HFFc6 (cell line): ENCODE measurements at regions not wholly inside any gene's neighbourhood (a gene's known extent, or its start where the extent isn't known, plus 50 kb on each side); places are given as distances from the start of the nearest gene placed in this dataset.

Source experiments
- DNase-seq: peaks from one replicate; pipeline ENCODE4 v3.0.0-alpha.2; 2018
- H3K27ac Mint-ChIP-seq: 2 replicates; pipeline ENCODE4 v1.8.0; 2020; ENCODE audit warnings: mild to moderate bottlenecking, mixed read lengths
- H3K27me3 Mint-ChIP-seq: 2 replicates; pipeline ENCODE4 v1.8.0; 2021; ENCODE audit warnings: mild to moderate bottlenecking, moderate library complexity, mixed read lengths; ENCODE audit not compliant: insufficient read depth
- H3K36me3 Mint-ChIP-seq: 2 replicates; pipeline ENCODE4 v1.8.0; 2021; ENCODE audit warnings: low read depth, mixed read lengths
- H3K4me1 Mint-ChIP-seq: 2 replicates; pipeline ENCODE4 v1.8.0; 2020; ENCODE audit warnings: low read depth, mixed read lengths
- H3K4me3 Mint-ChIP-seq: 2 replicates; pipeline ENCODE4 v1.8.0; 2020; ENCODE audit warnings: mild to moderate bottlenecking, moderate library complexity, mixed read lengths
- H3K9me3 Mint-ChIP-seq: 2 replicates; pipeline ENCODE4 v1.8.0; 2020; ENCODE audit warnings: mild to moderate bottlenecking, mixed read lengths
- TF ChIP-seq, protein P1 (sequence below): fragments of 200-600 bp; sonication (generic); IDR thresholded peaks from 2 replicates; pipeline ENCODE4 v1.5.0; 2021; ENCODE audit warnings: antibody characterized with exemption, mild to moderate bottlenecking

DNA sequence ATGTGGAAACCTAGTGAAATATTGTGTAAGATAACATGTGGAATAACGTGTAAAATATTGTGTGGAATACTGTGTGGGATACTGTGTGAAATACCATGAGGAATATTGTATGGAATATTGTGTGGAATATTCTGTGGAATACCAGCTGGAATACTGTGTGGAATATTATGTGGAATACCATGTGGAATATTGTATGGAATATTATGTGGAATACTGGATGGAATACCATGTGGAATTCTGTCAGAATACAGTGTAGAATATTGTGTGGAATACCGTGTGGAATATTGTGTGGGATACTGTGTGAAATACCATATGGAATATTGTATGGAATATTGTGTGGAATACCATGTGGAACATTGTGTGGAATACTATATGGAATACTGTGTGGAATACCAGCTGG is 134.6 kb upstream of the CHST15 start:
- Mint-ChIP-seq H3K4me1 (no peaks in the 10 kb centered on the region; the same call in 1 of the 2 replicates), H3K36me3 (0 out of 2 replicates have a peak, but pooled peaks cover under 1% of the 10 kb centered on the region), H3K4me3 (no peak overlapping the region), H3K27me3 (peaks cover 3% of the 10 kb centered on the region; the same call in 1 of the 2 replicates), H3K9me3 (peaks cover 53% of the 10 kb centered on the region), H3K27ac (no peak overlapping the region)
- DNase-seq: no peak
- TF ChIP-seq, protein P1, sequence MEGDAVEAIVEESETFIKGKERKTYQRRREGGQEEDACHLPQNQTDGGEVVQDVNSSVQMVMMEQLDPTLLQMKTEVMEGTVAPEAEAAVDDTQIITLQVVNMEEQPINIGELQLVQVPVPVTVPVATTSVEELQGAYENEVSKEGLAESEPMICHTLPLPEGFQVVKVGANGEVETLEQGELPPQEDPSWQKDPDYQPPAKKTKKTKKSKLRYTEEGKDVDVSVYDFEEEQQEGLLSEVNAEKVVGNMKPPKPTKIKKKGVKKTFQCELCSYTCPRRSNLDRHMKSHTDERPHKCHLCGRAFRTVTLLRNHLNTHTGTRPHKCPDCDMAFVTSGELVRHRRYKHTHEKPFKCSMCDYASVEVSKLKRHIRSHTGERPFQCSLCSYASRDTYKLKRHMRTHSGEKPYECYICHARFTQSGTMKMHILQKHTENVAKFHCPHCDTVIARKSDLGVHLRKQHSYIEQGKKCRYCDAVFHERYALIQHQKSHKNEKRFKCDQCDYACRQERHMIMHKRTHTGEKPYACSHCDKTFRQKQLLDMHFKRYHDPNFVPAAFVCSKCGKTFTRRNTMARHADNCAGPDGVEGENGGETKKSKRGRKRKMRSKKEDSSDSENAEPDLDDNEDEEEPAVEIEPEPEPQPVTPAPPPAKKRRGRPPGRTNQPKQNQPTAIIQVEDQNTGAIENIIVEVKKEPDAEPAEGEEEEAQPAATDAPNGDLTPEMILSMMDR: no peak

DNA sequence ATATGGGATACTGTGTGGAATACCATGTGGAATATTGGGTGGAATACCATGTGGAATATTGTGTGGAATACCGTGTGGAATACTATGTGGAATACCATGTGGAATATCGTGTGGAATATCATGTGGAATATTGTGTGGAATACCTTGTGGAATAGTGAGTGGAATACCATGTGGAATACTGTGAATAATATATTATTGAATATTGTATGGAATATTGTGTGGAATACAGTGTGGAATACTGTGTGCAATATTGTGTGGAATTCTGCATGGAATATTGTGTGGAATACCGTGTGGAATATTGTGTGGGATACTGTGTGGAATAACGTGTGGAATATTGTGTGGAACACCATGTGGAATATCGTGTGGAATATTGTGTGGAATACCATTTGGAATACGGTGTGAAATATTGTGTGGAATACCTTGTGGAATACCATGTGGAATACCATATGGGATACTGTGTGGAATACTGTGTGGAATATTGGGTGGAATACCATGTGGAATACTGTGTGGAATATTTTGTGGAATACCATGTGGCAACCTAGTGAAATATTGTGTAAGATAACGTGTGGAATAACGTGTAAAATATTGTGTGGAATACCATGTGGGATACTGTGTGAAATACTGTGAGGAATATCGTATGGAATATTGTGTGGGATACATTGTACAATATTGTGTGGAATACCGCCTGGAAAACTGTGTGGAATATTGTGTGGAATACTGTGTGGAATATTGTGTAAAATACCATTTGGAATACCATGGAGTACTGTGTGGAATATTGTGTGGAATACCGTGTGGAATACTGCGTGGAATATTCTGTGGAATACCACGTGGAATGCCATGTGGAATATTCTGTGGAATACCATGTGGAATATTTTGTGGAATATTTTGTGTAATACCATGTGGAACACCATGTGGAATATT is 133.9 kb upstream of the CHST15 start:
- DNase-seq: no peak
- Mint-ChIP-seq H3K27ac (no peak overlapping the region), H3K4me1 (no peaks in the 10 kb centered on the region; the same call in 1 of the 2 replicates), H3K9me3 (peaks cover 46% of the 10 kb centered on the region), H3K27me3 (peaks cover 3% of the 10 kb centered on the region; the same call in 1 of the 2 replicates), H3K36me3 (no peaks in the 10 kb centered on the region), H3K4me3 (no peak overlapping the region)
- TF ChIP-seq, protein P1: no peak

DNA sequence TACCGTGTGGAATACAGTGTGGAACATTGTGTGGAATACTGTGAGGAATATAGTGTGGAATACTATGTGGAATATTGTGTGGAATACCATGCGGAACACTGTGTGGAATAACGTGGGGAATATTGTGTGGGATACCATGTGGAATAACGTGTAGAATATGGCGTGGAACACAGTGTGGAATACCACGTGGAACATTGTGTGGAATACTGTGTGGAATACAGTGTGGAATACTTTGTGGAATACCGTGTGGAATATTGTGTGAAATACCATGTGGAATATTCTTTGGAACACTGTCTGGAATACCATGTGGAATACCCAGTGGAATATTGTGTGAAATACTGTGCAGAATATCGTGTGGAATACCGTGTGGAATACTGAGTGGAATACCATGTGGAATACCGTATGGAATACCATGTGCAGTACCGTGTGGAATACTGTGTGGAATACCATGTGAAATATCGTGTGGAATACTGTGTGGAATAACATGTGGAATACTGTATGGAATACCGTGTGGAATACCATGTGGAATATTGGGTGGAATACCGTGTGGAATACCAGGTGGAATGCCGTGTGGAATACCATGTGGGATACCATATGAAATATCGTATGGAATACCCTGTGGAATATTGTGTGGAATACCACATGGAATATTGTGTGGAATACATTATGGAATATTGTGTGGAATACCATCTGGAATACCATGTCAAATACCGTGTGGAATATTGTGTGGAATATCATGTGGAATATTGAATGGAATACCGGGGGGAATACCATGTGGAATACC is 133.1 kb upstream of the CHST15 start:
- TF ChIP-seq, protein P1: no peak
- Mint-ChIP-seq H3K27me3 (peaks cover 1% of the 10 kb centered on the region; the same call in 1 of the 2 replicates), H3K27ac (no peak overlapping the region), H3K4me3 (no peak overlapping the region), H3K4me1 (no peaks in the 10 kb centered on the region; the same call in 1 of the 2 replicates), H3K9me3 (peaks cover 40% of the 10 kb centered on the region), H3K36me3 (no peaks in the 10 kb centered on the region)
- no peak for DNase-seq

DNA sequence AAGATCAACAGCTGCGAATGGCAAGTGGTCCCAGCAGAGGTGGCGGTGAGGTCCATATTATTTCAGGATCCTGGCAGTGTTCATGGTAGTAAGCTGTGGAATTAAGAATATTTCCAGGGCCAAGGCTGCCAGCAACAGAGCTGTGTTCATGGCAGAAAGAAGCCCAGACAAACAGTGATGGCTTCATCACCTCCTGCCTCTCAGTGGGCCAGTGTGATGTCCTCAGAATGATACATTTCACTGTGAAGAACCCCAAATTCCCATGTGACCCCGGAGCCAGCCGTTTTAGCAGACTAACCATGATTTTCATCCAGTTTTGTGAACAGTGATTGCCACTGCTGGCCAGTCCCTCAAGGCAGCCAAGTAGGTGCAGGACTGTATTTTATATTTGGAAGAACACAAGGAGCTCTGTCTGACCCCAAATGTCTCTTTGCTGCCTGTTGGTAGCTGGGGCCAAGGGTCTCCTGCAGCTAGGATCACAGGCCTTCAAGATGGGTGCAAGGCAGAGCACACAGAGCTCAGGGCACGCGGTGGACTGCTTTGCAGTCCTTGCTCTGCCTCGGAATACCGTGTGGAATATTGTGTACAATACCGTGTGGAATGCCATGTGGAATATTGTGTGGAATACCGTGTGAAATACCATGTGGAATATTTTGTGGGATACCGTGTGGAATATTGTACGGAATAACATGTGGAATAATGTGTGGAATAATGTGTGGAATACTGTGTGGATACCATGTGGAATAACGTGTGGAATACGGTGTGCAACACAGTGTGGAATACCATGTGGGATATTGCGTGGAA is 132.3 kb upstream of the CHST15 start:
- Mint-ChIP-seq H3K27me3 (peaks cover 1% of the 10 kb centered on the region; the same call in 1 of the 2 replicates), H3K27ac (no peak overlapping the region)
- TF ChIP-seq, protein P1: no peak

DNA sequence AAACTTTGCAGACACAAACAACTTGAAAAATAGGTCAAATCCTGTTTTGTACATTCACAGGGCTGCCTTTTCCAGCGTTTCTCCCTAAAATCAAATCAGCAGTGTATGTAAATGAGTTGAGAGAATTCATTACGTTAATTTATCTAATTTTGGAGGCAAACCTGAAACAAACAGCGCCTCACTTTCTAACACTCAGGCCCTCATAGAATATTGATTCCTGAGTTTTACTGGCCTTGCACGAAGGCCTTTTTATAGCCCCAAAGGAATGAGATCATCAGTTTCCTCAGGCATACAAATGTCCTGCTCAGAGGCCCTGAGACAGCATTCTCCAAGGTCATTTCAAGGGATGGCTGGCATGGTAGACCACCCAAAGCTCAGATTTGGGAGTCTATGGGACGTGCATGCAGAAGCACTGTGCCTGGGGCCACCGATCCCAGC is 131.7 kb upstream of the CHST15 start:
- Mint-ChIP-seq H3K4me3 (no peak overlapping the region), H3K36me3 (no peaks in the 10 kb centered on the region), H3K9me3 (peaks cover 40% of the 10 kb centered on the region), H3K27ac (no peak overlapping the region), H3K27me3 (peaks cover 4% of the 10 kb centered on the region; the same call in 1 of the 2 replicates), H3K4me1 (no peaks in the 10 kb centered on the region; the same call in 1 of the 2 replicates)
- DNase-seq: no peak
- TF ChIP-seq, protein P1: no peak

More for the DNA sequence above, 132.3 kb upstream of the CHST15 start:
- DNase-seq: no peak
- Mint-ChIP-seq H3K4me3 (no peak overlapping the region), H3K9me3 (peaks cover 36% of the 10 kb centered on the region), H3K4me1 (no peaks in the 10 kb centered on the region; the same call in 1 of the 2 replicates), H3K36me3 (no peaks in the 10 kb centered on the region)
